Spinal cord (tissue), 10 donors: ENCODE measurements at regions not wholly inside any gene's neighbourhood (a gene's known extent, or its start where the extent isn't known, plus 50 kb on each side); places are given as distances from the start of the nearest gene placed in this dataset. TPM values are rescaled to one million over a fixed set of nuclear protein-coding genes. Genes with fewer than 3 reads are reported as not detected.

Source experiments
- DNase-seq, 6 donors: peaks; one replicate each; pipeline versions ENCODE4 v3.0.0 to v3.0.0-alpha.2; 2013 to 2015; ENCODE audit warnings: low spot score in 6 of 6, low read depth in 4 of 6
- H3K27ac ChIP-seq: one replicate; pipeline ENCODE4 v1.5.1; 2013; ENCODE audit warnings: low read depth, low read length, control low read depth
- H3K27me3 ChIP-seq: one replicate; pipeline ENCODE4 v1.6.1; 2013; ENCODE audit warnings: low read length; ENCODE audit not compliant: control insufficient read depth, insufficient read depth
- H3K36me3 ChIP-seq: one replicate; pipeline ENCODE4 v1.6.1; 2013; ENCODE audit warnings: low read length; ENCODE audit not compliant: control insufficient read depth, insufficient read depth
- H3K4me1 ChIP-seq: one replicate; pipeline ENCODE4 v1.6.1; 2013; ENCODE audit warnings: low read length; ENCODE audit not compliant: control insufficient read depth, insufficient read depth
- H3K4me3 ChIP-seq: one replicate; pipeline ENCODE4 v1.5.1; 2013; ENCODE audit warnings: low read depth, low read length, control low read depth
- H3K9me3 ChIP-seq: one replicate; pipeline ENCODE4 v1.6.1; 2013; ENCODE audit warnings: low read length; ENCODE audit not compliant: control insufficient read depth, insufficient read depth
- WGBS: methylation state at CpG from one replicate; pipeline ENCODE4 v1.1.5; 2013; ENCODE audit warnings: missing lambda C conversion rate; ENCODE audit not compliant: insufficient coverage; 5-methylcytosine and 5-hydroxymethylcytosine counted together
- small RNA-seq: library from RNA; depleted of rRNA; stranded (forward); fragments of <200 nt; gene quantifications from one replicate; pipeline ENCODE3, GENCODE V24; 2014; ENCODE audit warnings: low replicate concordance
- donor health status: healthy.

DNA sequence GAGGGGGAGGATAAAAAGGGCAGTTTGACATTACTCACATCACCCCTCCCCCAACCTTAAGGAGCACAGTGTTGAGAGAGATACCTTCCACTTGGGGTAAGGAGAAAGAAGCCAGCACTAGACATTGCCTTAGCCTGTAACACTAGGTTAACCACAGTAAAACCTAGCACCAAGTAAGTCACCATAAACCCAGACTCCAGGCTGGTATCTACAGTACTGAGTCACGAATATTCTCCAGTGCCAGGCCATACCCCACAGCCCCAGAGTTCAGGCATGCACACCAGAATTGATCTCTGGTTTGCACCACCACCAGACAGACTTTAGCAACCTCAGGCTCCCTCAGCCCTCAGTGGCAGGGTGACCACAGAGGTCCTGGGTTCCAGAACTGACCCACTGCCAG is 570.4 kb downstream of the PRR32 start:
- H3K27ac ChIP-seq = no peak overlapping the region
- H3K36me3 ChIP-seq = no peaks in the 10 kb centered on the region
- 88% methylated on average over 1 of the region's 1 CpG for WGBS
- no peaks in the 10 kb centered on the region for H3K4me1 ChIP-seq
- DNase-seq = no peak
- no peak overlapping the region for H3K4me3 ChIP-seq
- H3K9me3 ChIP-seq = no peaks in the 10 kb centered on the region
- H3K27me3 ChIP-seq = no peaks in the 10 kb centered on the region

Small RNA genes lying in the stretch of these regions (small RNA-seq; reads per million reads assigned to genes)
- not detected for gene AL662814.1
